Stimulated activated CD4-positive, alpha-beta T cell treated with anti-CD3 and anti-CD28 coated beads, TNF-alpha, amount 100 ng/mL, for 24 hours (primary cell): ENCODE measurements at regions not wholly inside any gene's neighbourhood (a gene's known extent, or its start where the extent isn't known, plus 50 kb on each side); places are given as distances from the start of the nearest gene placed in this dataset.
"Not testable (repeated sequence)": the region's sequence is repeated elsewhere in the genome, so short reads cannot be mapped to it uniquely, and the experiment has no call there.

Source experiments
- DNase-seq, 3 experiments: peaks; one replicate each; pipeline ENCODE4 v3.0.0-alpha.2; 2020; ENCODE audit warnings: low read depth in 3 of 3

DNA sequence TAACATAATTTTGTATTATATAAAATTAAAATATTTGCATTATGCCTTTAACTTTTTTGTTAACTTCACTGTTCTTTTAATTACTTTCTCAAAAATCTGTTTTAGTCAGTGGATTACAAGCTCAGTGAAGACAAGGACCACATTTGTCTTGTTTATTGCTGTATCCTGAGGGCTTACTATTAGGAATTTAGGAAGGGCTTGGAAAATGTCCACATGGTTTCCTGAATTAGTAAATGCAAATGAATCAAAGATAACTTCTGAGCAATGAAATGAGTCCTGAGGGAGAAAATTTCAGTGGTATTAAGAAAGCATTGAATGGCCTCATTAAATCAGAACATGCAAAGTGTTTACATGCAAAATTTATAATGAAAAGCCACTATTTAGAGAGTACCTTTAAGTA lies 1293.2 kb upstream of the GOT2 start:
- DNase-seq: no peak

- DNase-seq: no peak
Observed at GRCh38 chr16:60013076-60013475, 1279.0 kb upstream of the GOT2 start.

GRCh38 chr16:60001523-60001922 lies 1267.4 kb upstream of the GOT2 start:
- DNase-seq: no peak

DNA sequence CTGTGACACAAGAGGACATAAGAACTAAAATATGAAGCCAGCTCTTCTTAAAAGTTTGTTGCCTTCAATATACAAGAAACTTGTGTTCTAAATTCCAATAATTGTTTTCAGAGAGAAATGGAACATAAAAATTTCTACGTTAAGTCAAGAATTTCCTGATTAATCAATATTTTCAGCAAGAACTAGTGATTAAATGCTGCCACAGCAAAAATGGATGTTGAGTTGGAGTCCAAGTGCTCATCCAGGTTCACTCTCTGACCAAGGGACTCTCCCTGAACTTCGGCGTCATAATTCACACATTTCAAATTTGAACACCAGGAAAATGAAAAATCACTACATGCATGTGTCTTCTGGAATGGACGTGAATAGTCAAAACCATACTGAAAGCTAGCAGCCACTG lies 1263.6 kb upstream of the GOT2 start:
- no peak for DNase-seq

DNA sequence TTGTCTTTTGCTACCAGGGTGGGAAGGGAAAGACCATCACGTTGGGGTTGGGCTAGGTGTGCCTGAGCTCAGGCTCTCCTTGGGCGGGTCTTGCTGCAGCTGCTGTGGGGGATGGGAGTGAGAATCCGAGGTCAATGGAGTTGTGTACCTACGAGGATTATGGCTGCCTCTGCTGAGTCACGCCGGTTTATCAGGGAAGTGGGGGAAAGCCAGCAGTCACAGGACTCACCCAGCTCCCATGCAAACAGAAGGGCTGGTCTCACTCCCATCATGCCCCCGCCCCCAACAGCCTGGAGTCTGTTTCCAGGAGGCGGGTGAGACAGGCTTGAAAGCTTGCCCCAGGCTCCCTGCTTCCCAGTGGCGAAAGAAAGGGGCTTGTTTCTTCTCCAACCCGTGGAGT lies 1259.0 kb upstream of the GOT2 start:
- no peak for DNase-seq

GRCh38 chr16:59991171-59991570 lies 1257.1 kb upstream of the GOT2 start:
- DNase-seq: no peak

- no peak for DNase-seq
Observed at GRCh38 chr16:59988591-59988990, 1254.5 kb upstream of the GOT2 start.

GRCh38 chr16:59975953-59976352 lies 1241.8 kb upstream of the GOT2 start:
- no peak for DNase-seq

DNA sequence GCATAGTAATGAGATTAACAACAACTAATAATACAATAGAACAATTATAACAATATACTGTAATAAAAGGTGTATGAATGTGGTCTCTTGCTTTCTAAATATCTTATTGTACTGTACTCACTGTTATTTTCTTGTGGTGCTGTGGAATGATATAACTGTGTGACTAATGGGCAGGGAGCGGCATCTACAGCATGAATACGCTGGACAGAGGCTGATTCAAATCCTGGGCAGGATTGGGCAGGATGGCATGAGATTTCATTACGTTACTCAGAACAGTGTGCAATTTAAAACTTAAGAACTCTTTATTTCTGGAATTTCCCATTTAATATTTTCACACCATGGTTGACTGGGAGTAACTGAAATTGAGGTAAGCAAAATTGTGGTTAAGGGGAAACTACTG lies 1239.8 kb upstream of the GOT2 start:
- DNase-seq: no peak

GRCh38 chr16:59971264-59971663 lies 1237.1 kb upstream of the GOT2 start:
- DNase-seq: no peak

GRCh38 chr16:59964232-59964924 lies 1230.3 kb upstream of the GOT2 start:
- DNase-seq: no peak

- DNase-seq: no peak
Observed at GRCh38 chr16:59959311-59959710, 1225.2 kb upstream of the GOT2 start.

DNA sequence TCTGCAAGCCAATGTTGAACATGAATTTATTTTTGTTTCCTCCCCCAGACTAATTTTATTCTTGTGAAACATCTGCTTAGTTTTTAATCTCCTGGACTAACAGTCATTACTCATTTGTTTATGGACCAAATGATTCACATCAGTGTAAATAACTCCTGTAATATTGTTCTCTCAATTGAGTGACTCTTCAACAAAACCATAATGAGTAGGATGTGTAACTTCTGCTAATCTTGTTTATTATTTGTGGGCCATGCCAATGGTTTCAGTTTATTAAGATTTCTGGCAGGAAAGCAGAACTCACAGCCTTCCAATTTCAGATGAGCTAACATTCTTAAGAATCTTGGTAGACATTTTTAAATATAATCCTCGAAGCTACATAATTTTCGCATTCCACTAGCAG lies 1216.3 kb upstream of the GOT2 start:
- no peak for DNase-seq

DNA sequence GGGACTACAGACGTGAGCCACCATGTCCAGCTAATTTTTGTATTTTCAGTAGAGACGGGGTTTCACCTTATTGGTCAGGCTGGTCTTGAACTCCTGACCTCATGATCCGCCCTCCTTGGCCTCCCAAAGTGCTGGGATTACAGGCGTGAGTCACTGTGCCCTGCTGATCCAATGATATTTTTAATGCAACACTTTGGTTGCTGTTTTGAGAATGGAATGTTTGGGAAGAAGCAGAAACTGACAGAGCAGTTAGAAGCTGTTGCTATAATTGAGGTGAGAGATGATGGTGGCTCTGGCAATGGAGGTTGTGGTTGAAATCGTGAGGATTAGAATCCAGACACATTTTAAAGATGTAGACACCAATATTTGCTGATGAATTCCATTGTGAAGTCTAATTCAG lies 1209.9 kb upstream of the GOT2 start:
- not testable (repeated sequence) for DNase-seq

DNA sequence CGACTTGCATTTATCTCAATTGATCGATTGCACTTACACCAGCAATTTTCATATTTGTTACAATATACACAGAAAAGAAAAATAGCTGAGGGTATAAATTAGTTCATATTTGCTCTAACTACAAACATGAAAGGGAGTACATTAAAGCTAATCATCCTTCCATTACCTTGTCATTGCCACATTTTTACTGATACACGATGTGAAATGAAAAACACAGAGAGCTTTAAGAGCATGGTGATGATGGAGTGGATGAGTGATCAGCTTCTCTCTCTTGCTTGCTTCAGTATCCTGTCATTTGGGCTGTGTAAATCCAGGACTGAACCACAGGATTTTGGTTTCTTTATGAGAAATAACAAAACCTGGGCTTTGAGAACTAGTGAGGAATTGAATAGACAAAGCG lies 1207.5 kb upstream of the GOT2 start:
- DNase-seq: no peak

DNA sequence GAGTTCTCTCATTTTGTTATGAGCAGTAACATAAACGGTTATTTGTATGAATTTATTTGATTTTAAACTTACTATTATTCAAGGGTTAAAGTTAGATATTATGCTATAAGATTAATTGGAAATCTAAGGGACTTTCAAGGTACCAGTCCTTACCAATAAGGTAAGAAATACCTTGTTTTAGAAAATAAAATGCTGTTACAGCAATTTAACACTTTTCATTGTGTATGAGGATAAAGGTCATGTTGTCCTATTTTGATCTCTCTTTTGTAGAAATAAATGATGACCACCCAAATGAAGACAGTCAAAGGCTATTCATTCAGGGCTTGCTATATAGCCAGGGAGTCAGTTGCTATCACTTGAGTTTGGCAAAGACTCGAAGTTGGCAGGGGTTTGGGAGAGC lies 1185.9 kb upstream of the GOT2 start:
- DNase-seq: no peak

- DNase-seq: no peak
Observed at GRCh38 chr16:59913666-59914065, 1179.5 kb upstream of the GOT2 start.

- no peak for DNase-seq
Observed at GRCh38 chr16:59909262-59909661, 1175.1 kb upstream of the GOT2 start.

GRCh38 chr16:59907611-59908010 lies 1173.5 kb upstream of the GOT2 start:
- DNase-seq: no peak

- no peak for DNase-seq
Observed at GRCh38 chr16:59905606-59906005, 1171.5 kb upstream of the GOT2 start.

- no peak for DNase-seq
Observed at GRCh38 chr16:59905131-59905530, 1171.0 kb upstream of the GOT2 start.

GRCh38 chr16:59899940-59900339 lies 1165.8 kb upstream of the GOT2 start:
- no peak for DNase-seq

DNA sequence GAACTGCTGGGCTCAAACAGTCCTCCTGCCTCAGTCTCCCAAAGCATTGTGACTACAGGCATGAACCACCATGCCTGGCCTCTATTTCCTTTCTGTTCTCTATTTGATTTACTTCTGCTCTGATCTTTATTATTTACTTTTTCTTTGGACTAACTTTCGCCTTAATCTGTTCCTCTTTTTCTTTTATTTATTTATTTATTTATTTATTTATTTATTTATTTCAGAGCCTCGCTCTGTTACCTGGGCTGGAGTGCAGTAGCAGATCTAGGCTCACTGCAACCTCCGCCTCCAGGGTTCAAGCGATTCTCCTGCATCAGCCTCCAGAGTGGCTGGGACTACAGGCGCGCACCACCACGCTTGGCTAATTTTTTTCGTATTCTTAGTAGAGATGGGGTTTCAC lies 1158.3 kb upstream of the GOT2 start:
- no peak for DNase-seq

GRCh38 chr16:59887856-59888255 lies 1153.7 kb upstream of the GOT2 start:
- no peak for DNase-seq
